NCI-H146 treated with DMSO at 0.1 percent for 48 hours (cell line): ENCODE measurements at regions not wholly inside any gene's neighbourhood (a gene's known extent, or its start where the extent isn't known, plus 50 kb on each side); places are given as distances from the start of the nearest gene placed in this dataset.
"Not testable (repeated sequence)": the region's sequence is repeated elsewhere in the genome, so short reads cannot be mapped to it uniquely, and the experiment has no call there.

Source experiments
- DNase-seq: peaks from one replicate; lab custom pipeline; 2025; ENCODE audit not compliant: unreplicated experiment; lab: John Stamatoyannopoulos, UW

DNA sequence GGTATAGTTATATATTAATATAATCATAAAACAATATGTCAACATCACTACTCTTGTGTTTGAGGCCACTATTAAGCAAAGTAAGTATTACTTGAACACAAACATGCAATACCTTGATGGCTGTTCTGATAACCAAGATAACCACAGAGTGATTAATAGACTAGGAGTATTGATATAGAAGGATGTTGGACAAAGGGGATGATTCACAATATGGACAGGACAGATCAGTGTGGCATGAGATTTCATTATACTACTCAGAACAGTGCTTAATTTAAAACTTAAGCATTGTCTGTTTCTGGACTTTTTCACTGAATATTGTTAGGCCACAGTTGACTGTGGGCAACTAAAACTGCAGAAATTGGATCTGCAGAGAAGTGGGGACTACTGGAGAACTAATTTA is 384.2 kb downstream of the SLITRK1 start:
- DNase-seq, result no peak

DNA sequence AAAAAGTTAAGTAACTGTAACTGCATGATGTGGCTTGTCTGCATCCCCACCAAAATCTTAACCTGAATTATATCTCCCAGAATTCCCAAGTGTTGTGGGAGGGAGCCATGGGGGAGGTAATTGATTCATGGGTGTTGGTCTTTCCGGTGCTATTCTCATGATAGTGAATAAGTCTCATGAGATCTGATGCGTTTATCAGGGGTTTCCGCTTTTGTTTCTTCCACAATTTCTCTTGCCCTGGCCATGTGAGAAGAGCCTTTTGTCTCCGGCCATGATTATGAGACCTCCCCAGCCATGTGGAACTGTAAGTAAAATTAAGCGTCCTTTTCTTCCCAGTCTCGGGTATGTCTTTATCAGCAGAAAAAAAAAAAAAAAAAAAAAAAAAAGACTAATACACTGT is 385.8 kb downstream of the SLITRK1 start:
- DNase-seq, result no peak

DNA sequence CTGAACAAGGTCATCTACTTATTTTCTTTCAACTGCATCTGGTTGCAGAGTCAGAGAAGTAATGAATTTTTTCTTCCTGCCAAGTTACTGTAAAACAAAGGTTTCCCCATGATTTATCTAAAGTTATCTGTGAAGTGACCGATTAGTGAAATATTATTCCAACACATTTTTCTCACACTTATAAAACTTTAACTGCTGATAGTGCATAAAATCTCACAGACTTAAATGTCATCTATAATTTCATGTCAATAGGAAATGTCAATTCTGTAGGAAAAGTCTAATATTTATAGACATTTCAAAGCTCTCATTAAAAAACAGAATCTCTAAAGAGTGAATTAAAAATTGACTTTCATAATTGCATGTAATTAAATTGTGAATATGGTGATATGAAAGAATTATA is 397.2 kb downstream of the SLITRK1 start:
- no peak for DNase-seq

DNA sequence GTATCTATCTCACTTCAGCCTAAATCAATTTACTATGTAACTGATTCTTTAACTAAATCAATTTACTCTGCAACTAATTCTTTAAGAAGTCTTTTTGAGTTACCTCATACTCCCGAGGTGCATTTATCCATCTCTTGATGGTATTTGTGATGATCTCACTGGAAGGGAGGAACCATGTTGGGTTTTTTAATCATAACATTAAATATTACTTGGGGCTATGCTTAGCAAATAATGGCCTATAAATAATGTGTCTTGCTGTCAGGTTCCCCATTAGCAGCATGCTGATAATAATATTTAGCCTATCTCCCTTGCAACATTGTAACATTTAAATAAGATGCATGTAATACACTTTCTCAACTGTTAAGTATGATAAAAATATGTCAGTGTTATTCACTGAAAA is 411.3 kb downstream of the SLITRK1 start:
- DNase-seq, result no peak

DNA sequence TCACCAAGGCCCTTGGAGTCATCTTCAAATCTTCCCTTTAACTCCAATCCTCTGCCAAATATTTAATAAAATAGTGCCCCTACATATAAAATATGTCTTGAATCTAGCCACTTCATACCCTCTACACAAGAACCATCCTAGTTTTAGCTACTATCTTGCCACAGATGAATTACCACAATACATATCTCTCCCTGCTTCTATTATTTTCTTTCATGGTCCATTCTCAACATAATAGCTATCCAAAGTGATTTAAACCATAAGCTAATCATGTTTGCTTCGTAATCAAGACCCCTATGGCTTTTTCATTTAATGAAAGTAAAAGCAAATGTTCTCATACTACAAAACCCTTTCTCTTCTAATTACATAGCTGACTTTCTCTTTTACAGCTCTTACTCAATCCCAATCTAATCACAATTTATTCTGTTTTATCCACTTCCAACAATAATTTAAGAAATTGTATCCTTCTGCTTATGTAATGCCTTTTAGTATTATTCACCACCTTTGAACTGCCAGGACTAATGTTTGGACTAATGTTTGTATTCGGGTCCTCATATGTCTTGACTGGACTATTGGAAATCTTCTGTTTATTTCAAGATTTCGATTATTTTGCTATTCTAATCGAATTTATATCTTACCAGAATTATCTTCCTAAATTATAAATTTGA is 412.0 kb downstream of the SLITRK1 start:
- DNase-seq, result no peak

DNA sequence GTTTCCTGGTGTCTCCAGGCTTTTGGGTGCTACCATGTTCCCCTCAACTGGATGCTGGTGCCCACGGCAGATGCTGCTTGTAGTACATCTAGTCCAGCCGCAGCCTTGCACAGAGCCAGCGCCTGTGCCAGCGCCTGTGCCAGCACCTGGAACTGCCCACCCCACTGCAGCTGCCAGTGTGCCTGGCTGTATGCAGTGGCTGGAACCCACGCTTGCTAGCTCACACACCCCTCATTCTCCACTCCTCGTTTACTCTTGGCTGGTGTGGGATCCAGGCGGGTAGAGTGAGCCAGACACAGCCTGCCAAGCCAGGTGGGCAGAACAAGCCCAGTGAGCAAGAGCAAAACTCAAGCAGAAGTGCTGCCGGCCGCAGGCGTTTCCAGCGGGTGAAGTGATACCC is 428.6 kb downstream of the SLITRK1 start:
- DNase-seq, result no peak

DNA sequence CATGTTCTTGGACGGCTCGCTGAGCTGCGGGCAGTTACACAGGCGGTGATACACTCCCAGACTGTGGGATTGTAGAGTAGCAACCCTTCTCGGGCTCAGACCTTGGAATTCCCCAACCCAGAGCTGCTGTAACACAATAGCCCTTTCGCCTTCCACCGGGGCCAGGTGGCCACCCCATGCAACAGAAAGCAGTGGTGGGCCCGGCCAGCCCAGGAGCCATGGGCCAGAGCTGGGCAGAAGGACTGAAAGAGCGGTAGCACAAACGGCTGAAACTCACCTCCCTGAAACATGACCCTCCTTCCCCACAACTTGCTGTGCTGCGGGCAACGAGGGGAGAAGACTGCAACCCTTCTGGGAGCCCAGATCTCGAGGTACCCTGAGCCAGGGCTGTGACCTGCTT is 429.0 kb downstream of the SLITRK1 start:
- DNase-seq, result no peak

DNA sequence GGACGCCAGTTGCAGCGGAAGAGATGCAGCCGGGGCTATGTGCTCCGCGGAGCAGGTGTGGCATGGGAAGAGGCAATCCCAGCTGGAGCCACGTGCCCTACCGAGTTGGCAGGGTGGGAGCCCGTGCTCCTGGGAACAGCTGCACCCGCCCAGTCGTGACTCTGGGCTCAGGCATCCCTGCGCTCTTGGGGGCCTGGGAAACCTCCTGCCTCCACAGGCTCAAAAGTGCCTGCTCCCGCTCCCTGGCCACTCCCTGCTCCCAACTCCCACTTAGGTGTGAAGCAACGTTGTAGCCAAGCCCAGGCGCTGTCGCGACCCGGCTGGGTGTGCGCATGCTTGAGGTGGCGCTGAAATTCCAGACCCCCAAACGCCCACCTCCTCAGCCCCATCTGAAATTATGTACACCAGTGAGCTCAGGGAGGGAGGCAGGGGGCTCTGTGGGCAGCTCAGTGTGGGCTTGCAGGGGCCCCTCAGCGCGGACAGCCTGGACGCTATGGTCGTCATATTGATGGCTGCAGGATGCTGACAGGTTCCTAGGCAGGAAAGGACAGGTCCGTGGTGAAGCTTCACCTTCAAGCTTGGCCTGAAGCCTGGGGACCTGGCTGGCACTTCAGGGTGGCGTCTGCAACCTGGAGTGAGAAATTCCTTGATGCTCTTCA is 429.9 kb downstream of the SLITRK1 start:
- DNase-seq, result no peak

DNA sequence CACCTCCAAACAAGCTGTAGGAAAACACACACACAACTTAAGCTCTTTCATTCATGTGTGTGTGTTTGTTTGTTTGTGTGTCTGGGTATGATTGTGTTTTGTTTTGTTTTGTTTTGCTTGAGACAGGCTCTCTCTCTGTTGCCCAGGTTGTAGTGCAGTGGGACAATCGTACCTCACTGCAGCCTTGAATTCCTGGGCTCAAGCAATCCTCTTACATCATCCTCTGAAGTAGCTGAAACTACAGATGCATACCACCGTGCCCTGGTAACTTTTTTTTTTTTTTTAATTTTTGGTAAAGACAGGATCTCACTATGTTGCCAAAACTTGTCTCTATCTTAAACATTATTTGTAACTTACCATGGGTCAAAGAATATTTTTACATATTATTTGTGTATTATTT is 431.7 kb downstream of the SLITRK1 start:
- no peak for DNase-seq

DNA sequence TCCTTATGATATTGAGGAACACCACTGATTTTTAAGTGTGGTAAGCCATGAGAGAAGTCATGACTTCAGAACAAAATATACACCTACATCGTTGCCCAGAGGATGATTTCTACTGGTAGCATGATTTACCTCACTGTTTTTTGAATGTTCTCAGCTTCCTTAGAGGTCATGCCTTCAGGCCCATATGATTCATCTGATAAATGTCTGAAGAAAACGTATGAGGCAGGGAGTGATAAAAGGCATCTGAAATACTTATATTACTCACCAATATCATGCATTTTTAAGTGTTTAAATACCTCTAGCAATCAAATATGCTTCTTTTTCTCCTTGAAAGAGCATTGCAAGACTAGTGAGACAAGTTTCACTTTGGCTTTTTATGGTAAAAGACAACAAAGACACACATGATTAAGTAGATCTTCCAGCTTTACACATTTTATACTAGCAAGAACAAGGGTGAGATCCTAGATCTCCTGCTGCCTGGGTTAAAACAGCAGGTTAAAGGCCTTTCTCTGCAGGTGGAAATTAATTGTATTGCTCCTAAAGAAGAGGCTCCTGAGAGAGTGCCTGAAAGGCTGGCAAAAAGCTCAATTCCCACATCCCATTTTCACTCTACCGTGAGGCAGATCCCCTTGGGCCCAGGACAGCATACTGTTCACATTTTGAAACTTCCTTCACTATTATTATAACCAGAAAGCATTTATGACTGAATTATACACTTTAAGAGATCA is 432.4 kb downstream of the SLITRK1 start:
- DNase-seq, result no peak

DNA sequence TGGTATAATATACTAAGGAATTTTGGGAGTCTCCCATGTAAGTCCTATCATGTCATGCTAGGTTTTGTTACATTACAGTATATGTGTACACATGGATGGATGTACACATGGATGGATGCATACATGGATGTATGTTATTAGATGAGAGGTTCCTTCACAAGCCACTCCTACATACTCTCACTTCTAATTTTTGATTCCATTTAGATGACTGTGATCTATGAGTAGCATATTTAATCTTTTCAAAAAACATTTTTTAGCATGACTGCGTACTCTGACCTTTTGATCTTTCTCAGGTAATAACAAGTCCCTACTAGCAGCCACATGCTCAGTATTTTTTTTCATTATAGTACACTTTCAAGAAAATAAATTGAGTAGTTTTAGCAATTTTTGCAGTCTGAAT is 441.8 kb downstream of the SLITRK1 start:
- no peak for DNase-seq

DNA sequence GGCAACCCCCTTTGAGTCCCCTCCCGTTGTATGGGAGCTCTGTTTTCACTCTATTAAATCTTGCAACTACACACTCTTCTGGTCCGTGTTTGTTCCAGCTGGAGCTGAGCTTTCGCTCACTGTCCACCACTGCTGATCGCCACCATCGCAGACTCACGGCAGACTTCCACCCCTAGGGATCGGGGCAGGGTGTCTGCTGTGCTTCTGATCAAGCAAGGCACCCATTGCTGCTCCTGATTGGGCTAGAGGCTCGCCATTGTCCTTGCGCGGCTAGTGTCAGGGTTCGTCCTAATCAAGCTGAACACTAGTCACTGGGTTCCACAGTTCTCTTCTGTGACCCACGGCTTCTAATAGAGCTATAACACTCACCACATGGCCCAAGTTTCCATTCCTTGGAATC is 442.8 kb downstream of the SLITRK1 start:
- not testable (repeated sequence) for DNase-seq

DNA sequence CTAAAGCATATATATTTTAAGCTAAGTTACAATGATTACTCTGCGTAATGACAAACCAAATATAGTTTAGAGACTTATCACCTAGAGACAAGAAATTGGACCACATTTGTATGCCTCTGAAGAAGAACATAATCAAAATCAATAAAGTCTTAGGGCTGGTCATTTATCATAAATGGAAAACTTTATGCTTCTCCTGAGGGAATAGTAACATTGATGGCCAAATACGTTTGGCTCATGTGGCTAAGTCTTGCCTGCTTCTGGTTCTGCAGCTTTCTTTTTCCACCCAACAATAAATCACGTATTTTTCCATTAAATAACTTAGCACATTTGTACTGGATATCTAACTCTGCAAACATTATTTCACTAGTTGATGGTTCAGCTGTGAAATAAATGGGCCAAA is 458.4 kb downstream of the SLITRK1 start:
- DNase-seq, result no peak

DNA sequence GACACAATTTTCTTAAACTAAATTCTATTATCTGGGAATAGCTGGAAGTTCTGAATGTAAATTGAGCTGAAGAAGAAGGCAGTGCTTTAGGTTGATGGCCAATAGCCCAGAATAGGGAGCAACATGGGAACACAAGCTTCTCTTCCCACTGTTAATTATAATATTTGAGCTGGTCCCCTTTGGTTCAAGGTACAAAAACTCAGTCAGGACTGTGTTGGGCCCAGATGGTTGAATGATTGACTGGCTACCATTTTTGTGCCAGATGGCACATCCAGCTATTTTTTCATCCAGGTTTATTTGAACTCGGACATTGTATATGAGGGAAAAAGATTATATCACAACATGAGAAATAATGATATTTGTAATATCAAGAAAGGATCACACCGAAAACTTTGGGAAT is 458.9 kb downstream of the SLITRK1 start:
- DNase-seq, result no peak

DNA sequence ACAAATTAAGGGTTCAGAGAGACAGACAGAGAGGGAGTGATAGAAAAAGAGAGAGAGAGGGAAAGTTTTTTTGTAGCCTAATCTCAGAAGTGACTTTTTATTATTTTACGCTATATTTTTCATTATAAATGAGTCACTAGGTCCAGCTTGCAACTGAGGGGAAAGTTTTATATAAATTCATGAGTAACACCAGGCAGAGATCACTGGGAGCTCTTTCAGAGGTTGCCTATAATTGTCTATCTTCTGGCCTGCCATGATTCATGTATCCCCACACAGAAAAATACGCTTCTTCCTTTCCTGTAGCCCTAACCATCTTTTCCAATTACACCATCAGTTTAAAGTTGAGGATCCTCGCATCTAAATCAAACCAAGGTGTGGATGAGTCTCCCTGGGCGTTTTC is 467.9 kb downstream of the SLITRK1 start:
- no peak for DNase-seq

DNA sequence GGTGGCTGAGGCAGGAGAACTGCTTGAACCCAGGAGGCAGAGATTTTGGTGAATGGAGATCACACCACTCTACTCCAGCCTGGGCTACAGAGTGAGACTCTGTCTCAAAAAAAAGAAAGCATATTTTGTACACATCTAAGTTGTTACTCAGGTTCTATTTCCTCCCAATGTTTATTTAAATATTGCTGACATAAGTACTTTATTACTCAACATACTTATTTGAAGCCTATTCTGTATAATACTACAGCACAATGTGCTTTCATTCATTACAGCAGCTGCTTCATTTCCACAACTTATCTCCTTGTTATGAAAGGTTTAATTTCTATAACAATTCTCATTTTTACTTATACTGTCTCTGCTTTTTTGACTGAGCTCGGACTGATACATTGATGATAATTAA is 495.7 kb downstream of the SLITRK1 start:
- no peak for DNase-seq

DNA sequence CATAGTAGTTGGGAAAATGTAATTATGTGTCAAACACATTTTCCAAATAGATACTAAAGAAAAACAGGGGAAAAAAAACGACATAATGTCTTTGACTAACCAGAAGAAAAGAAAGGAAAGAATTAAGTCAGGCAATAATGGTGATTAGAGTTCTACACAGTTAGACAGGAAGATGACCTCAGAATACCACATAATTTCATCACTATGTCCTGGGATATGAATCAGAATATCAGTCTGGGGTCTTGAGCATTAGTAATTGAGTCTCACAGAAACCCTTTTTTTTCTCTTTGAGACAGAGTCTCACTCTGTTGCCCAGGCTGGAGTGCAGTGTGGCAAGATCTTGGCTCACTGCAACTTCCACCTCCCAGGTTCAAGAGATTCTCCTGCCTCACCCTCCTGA is 503.4 kb downstream of the SLITRK1 start:
- no peak for DNase-seq

DNA sequence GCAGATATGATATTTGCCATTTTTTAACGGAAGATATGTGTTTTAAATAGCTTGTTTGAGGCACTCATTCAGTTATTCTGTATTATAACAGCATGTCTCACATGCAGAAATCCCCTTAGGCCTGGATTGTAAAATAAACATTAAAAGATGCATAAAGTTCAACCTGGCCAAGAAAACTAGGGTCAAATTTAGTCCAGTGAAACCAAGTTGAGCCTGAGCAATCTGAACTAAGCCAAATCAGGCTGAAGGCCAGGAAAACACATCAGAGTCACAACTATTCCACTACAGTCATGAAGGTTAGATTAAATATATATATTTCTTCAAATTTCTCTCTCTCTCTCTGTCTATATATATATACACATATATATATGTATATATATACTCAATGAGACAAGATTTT is 504.8 kb downstream of the SLITRK1 start:
- DNase-seq, result no peak

DNA sequence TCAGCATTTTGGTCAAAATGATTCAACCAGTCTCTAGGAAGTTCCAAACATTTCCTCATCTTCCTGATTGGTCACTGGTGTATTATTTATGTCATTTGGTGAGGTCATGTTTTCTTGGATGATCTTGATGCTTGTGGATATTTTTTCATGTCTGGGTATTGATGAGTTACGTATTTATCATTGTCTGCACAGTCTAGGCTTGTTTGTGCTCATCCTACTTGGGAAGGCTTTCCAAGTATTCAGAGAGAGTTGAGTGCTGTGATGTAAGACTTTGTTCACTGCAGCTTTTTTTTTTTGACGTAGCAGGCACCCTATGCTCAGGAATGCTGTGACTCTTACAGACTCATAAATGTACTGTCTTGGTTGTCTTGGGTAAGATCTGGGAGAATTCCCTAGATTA is 509.5 kb downstream of the SLITRK1 start:
- DNase-seq, result no peak

DNA sequence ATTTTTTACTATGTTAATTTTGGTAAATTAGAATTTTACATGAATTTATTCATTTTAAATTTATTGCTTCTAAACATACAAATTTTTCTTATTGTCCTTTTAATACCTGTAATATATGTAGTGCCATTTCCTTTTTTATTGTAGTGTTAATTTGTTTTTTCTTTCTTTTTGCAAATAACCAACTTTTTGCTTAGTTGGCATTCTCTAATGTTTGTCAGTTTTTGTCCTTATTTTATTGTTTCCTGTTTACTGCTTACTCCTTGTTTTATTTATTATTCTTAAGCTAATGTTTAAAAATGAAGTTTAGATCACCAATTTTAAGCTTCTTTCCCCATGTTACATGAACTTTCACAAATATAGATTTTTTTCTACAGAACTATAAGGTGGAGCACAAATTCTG is 516.6 kb downstream of the SLITRK1 start:
- no peak for DNase-seq

DNA sequence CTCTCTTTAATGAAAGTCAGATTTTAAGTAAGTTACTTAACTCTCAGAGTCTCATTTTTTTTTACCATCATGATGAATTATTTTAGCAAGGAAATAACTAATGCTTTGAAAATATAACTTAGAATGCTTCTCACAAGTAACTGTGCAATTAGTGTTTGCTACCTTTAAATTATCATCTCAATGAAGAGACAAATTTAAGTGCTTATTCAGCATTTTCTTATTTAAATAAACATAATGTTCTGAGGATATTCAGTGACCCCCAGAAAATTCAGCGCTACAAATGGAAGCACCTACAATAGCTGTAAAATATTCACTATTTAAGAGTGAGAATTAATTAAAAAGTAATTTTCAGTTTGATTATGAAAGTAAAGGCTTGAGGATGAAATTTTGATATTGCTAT is 527.2 kb downstream of the SLITRK1 start:
- no peak for DNase-seq

DNA sequence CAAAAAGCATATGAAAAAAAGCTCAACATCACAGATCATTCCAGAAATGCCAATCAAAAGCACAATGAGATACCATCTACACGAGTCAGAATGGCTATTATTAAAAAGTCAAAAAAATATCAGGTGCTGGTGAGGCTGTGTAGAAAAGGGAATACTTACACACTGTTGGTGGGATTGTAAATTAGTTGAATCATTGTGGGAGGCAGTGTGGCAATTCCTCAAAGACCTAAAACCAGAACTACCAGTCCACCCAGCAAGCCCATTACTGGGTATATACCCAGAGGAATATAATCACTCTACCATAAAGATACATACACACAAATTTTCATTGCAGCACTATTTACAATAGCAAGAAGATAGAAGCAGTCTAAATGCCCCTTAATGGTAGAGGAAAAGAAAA is 529.9 kb downstream of the SLITRK1 start:
- DNase-seq, result no peak

DNA sequence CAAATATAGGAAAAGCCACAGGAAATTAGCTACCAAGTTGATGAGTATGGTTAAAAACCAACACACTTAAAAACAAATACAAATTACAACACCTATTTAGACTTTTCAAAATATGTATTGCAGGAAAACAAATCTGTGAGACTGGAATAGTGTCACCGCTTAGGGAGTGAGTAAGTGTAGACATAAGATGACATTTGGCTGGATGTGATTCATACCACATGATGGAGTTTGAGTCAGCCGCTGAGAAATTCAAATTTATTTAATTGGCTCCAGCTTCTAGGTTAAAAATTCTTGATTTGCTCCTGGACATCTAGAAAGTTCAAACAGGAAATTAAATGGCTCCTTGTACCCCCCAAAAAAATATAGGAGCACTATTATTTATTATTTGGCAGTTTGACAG is 531.7 kb downstream of the SLITRK1 start:
- no peak for DNase-seq
